ENCODE measurements at regions not wholly inside any gene's neighbourhood (a gene's known extent, or its start where the extent isn't known, plus 50 kb on each side); places are given as distances from the start of the nearest gene placed in this dataset.

DNA sequence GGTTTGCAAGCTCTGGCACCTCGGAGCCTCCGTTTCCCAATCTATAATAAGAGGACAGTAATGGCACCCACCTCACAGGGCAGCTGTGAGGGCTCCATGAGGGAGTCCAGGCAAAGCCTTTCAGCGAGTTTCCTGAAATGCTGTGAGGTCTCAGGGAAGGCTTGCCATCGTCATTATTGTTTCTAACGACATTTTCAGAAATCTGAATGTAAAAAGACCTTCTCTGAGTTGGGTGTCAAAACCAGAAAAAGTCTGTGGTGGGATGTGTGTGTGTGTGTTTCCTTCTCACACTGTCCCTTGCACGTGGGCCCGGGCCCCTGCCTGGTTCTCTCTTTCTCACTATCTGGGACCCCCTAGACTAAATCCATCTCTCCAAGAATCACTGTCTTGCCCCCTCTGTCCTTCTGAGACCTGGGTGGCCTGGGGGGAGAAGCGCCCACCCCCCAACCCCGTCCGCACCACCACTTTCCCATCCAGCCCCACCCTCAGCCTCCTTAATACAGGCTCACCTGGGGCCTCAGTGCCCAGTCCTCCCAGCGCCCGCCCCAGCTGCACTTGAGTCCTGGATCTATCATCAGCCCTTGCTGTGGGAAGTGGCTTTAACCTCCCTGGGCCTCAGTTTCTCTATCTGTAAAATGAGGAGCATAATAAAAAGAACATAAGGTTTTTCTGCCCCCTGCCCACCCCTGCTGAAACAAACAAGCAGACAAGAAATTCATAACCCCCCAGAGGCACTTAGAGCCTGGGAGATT, 180.3 kb downstream of the C9orf50 start:
- TF ChIP-seq POLR2A (IDR thresholded peaks at IDR 0.05), result no peak
- TF ChIP-seq, protein P1, sequence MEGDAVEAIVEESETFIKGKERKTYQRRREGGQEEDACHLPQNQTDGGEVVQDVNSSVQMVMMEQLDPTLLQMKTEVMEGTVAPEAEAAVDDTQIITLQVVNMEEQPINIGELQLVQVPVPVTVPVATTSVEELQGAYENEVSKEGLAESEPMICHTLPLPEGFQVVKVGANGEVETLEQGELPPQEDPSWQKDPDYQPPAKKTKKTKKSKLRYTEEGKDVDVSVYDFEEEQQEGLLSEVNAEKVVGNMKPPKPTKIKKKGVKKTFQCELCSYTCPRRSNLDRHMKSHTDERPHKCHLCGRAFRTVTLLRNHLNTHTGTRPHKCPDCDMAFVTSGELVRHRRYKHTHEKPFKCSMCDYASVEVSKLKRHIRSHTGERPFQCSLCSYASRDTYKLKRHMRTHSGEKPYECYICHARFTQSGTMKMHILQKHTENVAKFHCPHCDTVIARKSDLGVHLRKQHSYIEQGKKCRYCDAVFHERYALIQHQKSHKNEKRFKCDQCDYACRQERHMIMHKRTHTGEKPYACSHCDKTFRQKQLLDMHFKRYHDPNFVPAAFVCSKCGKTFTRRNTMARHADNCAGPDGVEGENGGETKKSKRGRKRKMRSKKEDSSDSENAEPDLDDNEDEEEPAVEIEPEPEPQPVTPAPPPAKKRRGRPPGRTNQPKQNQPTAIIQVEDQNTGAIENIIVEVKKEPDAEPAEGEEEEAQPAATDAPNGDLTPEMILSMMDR (IDR thresholded peaks at IDR 0.05 in 4 of 5, conservative IDR thresholded peaks at IDR 0.05 in 1 of 5), result no peak
